Stimulated activated CD4-positive, alpha-beta T cell treated with anti-CD3 and anti-CD28 coated beads, Interleukin-2, amount 100 ng/mL, for 24 hours (primary cell): ENCODE measurements at regions not wholly inside any gene's neighbourhood (a gene's known extent, or its start where the extent isn't known, plus 50 kb on each side); places are given as distances from the start of the nearest gene placed in this dataset.

ENCODE experiments used
- DNase-seq, 2 donors: peaks; one replicate each; pipeline ENCODE4 v3.0.0-alpha.2; 2020

- DNase-seq = no peak
Observed at GRCh38 chr2:198697794-198698193, 759.9 kb downstream of the SATB2 start.

- DNase-seq = no peak
Observed at GRCh38 chr2:198697218-198697617, 760.5 kb downstream of the SATB2 start.

DNA sequence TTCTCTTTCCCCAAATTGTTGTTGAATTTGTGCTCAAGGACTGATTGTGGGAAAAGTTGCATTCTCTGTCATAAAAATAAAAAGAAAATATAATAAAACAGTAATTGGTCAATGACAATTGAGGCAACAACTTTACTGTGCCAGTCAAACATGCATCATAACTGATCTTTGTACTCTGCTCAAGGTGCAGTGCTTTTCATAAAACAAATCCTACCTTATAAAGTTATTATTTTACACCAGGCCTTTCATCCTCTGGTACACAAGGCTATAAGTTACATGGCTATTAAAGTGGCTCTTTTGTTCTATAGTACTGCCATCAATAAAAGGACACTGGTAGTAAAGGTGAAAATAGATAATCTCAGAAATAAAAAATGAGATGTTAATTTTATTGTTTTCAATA is 761.9 kb downstream of the SATB2 start:
- no peak for DNase-seq

GRCh38 chr2:198692907-198693510 is 764.7 kb downstream of the SATB2 start:
- no peak for DNase-seq

GRCh38 chr2:198691236-198691635 is 766.5 kb downstream of the SATB2 start:
- no peak for DNase-seq

- DNase-seq = no peak
Observed at GRCh38 chr2:198664321-198664720, 793.4 kb downstream of the SATB2 start.

DNA sequence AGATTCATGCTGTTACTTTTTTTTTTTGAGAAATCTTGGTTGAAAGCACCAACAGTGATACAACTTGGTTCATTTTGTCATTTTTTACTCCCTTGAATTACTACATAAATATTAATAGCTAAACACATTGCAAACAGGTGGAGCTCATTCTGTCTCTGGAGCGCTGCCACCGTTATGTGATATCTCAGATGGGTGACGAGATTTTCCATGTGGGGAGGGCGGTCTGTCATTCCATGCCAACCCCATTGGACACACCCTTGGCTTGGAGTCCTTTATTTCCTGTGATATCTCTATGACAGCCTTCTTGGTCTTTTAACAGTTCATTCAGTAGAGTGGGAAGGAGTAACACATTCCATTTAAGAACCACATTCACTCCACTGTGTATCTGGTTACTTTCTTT is 794.8 kb downstream of the SATB2 start:
- DNase-seq = no peak

DNA sequence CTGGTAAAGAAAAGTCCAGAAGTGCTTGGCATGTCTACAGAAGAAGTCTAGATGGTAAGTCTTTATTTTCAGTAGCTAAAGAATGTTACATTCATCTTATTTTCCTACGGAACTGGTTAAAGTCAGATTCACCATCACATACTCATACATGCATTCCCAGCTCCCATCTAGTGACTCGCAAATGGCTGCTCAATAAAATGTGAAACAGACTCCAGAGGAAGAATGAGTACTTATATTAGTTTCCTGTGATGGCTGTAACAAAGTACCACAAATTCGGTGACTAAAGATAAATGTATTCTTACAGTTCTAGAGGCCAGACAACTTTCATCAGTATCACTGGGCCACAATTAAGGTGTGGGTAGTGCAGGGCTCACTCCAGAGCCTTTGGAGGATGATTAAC is 797.2 kb downstream of the SATB2 start:
- no peak for DNase-seq

- DNase-seq = no peak
Observed at GRCh38 chr2:198659096-198659870, 798.5 kb downstream of the SATB2 start.

DNA sequence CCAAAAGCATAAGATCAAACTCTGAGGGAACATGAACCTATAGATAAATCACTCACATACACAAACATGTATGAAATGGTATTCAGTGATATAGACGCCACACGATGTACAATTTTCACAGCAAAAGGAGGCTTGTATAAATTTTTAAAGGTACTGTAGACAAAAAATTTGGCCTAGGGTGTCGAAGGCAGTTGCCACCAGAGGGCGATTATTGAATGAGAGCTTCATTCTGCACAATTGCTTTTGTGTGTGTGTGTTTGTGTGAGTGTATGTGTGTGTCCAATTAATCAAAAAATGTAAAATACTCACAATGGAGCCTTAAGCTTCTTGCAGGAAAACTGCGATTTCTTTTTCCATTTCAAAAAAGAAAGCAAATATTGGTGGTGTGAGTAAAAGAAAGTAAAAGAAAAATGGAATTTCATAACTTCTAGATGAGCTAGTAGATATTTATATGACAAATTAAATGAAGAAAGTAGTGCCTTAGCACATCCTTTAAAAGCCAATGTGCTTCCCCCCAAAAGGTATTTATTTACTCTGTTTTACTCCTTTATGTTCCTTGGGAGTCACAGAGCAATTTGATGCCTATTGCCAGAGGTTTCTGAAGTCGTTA is 800.1 kb downstream of the SATB2 start:
- peak in 1 of 2 donors; percentile 2 for DNase-seq

GRCh38 chr2:198656869-198657268 is 800.9 kb downstream of the SATB2 start:
- no peak for DNase-seq

- no peak for DNase-seq
Observed at GRCh38 chr2:198654646-198655045, 803.1 kb downstream of the SATB2 start.

- no peak for DNase-seq
Observed at GRCh38 chr2:198653311-198653710, 804.4 kb downstream of the SATB2 start.

DNA sequence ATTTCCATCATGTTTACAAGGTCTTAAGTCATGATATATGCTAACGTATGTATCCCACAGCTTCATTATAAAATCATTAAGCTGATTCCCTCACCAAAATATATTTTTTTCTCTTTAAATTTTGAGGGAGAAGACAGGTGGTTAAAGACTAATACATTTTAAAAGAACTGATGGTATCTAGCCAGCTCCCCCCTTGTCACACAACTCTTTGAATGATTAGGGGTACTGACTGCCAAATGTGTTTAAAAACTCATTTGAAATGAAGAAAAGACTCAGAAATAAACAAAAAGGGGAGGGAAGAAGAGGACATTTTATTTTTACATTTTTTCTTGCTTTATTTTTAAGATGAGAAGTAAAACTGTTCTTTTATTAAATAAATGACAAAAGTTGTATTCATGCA is 805.3 kb downstream of the SATB2 start:
- no peak for DNase-seq

DNA sequence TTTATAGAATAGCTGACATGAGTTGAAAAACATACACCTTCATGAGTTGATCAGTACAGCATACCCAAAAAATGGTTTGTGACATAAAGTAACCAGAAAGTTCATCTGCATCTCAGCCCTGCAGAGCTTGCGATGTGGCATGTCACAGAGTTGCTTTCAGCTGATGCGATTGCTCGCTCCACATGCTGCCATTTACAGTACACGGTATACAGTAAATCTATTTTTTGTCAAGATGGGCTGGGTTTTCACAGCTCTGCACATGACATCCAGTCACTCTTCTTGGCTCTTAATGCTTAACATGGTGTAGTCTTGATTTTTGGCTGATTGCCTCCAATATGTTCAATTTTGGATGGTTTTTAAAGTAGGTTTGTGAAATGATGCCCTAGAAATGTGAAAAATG is 811.9 kb downstream of the SATB2 start:
- DNase-seq = no peak

DNA sequence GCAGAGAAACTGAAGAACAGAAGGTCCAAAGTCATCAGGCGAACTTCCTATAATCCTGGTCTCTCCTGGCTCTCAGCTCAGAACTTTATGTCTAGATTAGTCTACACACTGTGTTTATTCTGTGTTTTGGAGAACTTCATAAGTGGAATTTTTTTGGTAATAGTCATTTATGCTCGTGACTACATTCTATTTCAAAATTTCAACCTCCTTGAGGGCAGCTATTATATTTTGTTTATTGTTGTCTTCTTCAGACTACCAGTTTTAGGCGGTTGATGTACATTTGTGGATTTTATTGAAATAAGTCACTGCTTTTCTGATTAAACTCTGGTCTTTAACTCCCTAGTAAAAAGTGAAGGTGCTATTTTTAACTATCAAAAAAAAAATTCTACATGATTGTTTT is 816.6 kb downstream of the SATB2 start:
- DNase-seq = no peak

GRCh38 chr2:198640463-198640862 is 817.3 kb downstream of the SATB2 start:
- DNase-seq = no peak

DNA sequence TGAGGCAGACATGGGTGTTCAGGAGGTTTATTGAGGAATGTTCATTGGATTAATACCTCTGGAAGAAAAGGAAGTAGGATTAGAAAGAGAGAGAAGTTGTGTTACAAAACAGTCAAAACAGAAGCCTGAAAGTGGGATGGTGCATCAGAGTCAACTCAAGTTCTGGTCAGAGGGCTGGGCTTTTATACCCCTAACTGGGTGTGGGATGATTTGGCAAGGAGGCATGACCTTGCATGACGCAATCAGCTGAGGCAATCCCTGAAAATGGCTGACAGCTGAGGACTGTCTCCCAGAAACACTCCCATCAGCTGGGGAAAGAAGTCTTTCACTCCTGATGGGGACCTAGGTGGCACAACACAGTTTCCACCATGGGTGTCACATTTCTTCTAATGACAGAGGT is 818.2 kb downstream of the SATB2 start:
- no peak for DNase-seq

GRCh38 chr2:198638577-198638976 is 819.2 kb downstream of the SATB2 start:
- no peak for DNase-seq

DNA sequence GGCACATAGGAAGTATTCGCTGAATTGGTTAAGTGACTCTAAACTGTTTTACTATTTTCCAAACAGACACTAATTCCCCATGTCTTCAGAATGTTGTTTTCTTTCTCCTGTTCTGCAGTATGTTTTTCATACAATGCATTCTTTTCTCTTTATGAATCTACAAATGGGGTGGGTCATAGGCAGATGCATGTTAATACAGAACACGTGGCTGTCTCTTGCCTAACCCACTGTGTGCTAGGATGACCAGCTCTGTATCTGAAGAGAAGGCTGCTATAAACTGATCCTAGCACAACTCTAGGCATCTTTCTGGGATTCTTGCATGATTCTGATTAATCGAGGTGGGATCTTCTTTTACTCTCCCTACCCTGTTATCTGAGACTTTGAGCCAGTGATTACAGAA is 826.0 kb downstream of the PLCL1 start:
- no peak for DNase-seq

DNA sequence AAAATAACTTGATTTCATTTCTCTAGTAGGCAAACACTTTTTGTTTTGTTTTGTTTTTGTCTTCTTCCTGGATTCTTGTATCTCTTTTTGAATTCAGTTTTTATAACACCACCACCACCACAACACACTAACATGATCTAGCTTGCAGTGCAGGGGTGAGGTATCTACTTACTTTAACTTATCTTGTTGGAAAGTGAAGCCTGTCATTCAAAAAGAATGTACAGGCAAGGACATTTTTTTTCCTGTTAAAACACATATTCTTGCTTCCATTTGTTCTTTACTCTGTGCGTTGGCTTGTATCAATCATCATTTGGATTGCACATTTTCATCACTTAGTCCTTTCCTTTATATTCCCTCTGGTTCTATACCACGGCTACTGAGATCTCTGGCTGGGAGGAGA is 824.2 kb downstream of the PLCL1 start:
- DNase-seq = no peak

- DNase-seq = no peak
Observed at GRCh38 chr2:198622986-198623730, 818.8 kb downstream of the PLCL1 start.

DNA sequence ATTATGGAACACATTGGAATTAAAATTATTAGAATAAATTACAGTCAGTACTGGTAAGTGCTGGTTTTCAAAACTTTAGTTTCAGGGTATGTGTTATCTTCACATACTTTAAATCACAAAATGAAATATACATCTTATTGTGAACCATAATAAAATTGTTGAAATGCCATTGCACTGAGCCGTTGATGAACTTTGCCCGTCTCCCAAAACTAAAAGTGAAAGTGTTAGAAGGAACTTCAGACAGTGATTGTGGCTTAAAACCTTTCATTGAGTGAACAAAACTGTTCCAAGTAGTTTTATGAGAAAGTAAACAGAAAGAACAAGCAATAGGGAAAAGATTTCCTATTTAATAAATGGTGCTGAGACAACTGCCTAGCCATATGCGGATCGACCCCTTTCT is 811.6 kb downstream of the PLCL1 start:
- no peak for DNase-seq

DNA sequence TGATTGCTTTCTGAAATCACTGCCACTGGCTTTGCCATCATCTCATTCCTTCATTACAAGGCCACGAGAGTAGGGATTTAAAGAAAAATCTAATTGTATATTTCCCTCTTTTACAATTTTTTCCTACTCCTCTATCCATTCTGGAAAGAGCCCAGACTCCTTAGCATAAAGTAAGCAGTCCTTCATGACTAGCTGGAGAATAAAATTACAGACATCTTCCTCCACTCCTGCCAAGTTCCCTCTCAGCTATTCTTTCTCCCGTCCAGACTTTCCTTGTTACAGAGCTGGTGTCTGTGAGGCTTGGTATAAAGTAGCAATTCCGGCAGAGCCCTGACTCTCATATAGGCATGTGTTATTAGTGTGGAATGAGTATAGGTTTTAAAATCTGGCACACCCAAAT is 806.8 kb downstream of the PLCL1 start:
- no peak for DNase-seq
